Uterus (tissue), 3 donors: ENCODE measurements at regions not wholly inside any gene's neighbourhood (a gene's known extent, or its start where the extent isn't known, plus 50 kb on each side); places are given as distances from the start of the nearest gene placed in this dataset.

Experiments
- DNase-seq, 2 donors: peaks; one replicate each; pipeline ENCODE4 v3.0.0-alpha.2; 2019 to 2020
- H3K27ac ChIP-seq, 2 donors: fragments of 200-600 bp; sonication (generic); 1 replicate in 1 of 2; 2 replicates in 1 of 2; pipeline ENCODE4 v1.5.1; 2016 to 2018
- H3K27me3 ChIP-seq, 2 donors: fragments of 200-600 bp; sonication (generic); one replicate each; pipeline ENCODE4 v1.5.1; 2018 to 2019; ENCODE audit warnings: control low read depth in 1 of 2
- H3K36me3 ChIP-seq, 2 donors: fragments of 200-600 bp; sonication (generic); one replicate each; pipeline ENCODE4 v1.5.1; 2019; ENCODE audit warnings: control low read depth in 1 of 2
- H3K4me1 ChIP-seq, 2 donors: fragments of 200-600 bp; sonication (generic); one replicate each; pipeline ENCODE4 v1.5.1; 2018 to 2019; ENCODE audit warnings: control low read depth in 1 of 2
- H3K4me3 ChIP-seq, 2 donors: fragments of 200-600 bp; sonication (generic); 1 replicate in 1 of 2; 2 replicates in 1 of 2; pipeline ENCODE4 v1.5.1; 2018 to 2019; ENCODE audit warnings: mild to moderate bottlenecking in 1 of 2
- H3K9me3 ChIP-seq, 2 donors: fragments of 200-600 bp; sonication (generic); one replicate each; pipeline ENCODE4 v1.5.1; 2019; ENCODE audit warnings: control low read depth in 1 of 2
- POLR2A ChIP-seq, 2 donors: fragments of 450-650 bp; IDR thresholded peaks; one replicate each; pipeline ENCODE4 v1.6.1; 2016; ENCODE audit warnings: antibody characterized with exemption in 2 of 2, mild to moderate bottlenecking in 1 of 2, moderate library complexity in 1 of 2
- intact Hi-C: fragments of 100-400 bp; cut with DNase I; formaldehyde crosslinking; loops from one replicate; pipeline ENCODE4 v1.15.1; 2023; ENCODE audit warnings: low total_unique reads
- TF ChIP-seq, protein P1 (sequence below), 4 experiments: fragments of 200-600 bp in 2 of 4; fragments of 450-650 bp in 2 of 4; sonication (generic) in 2 of 4; IDR thresholded peaks; one replicate each; pipeline ENCODE4 v1.5.1; 2016 to 2019; ENCODE audit warnings: antibody characterized with exemption in 4 of 4, mild to moderate bottlenecking in 2 of 4, moderate library complexity in 1 of 4
- donor health status: DM: yes; HTN: yes; CAD: no.

DNA sequence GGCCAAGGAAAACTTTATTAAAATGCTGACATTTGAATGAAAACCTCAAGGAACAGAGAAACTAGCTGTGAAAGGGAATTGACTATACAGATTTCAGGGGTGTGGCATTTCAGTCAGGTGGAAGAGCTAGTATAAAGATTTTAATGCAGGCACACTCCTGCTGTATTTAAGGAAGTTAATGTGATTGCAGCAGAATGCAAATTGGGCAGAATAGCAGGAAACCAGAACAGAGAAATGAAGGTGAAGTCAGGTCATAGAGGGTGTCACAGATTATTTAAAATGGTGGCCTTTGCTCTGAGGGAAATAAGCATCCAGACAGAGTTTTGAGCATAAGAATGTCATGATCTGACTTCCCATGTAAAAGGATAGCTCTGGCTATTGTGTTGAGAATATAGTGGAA, 898.1 kb upstream of the WWC1 start:
- no peak for TF ChIP-seq POLR2A (IDR thresholded peaks at IDR 0.05)
- TF ChIP-seq, protein P1, sequence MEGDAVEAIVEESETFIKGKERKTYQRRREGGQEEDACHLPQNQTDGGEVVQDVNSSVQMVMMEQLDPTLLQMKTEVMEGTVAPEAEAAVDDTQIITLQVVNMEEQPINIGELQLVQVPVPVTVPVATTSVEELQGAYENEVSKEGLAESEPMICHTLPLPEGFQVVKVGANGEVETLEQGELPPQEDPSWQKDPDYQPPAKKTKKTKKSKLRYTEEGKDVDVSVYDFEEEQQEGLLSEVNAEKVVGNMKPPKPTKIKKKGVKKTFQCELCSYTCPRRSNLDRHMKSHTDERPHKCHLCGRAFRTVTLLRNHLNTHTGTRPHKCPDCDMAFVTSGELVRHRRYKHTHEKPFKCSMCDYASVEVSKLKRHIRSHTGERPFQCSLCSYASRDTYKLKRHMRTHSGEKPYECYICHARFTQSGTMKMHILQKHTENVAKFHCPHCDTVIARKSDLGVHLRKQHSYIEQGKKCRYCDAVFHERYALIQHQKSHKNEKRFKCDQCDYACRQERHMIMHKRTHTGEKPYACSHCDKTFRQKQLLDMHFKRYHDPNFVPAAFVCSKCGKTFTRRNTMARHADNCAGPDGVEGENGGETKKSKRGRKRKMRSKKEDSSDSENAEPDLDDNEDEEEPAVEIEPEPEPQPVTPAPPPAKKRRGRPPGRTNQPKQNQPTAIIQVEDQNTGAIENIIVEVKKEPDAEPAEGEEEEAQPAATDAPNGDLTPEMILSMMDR (IDR thresholded peaks at IDR 0.05): no peak
- H3K9me3 ChIP-seq: no peaks in the 10 kb centered on the region
- intact Hi-C loops: no loop called here
- no peaks in the 10 kb centered on the region for H3K36me3 ChIP-seq
- H3K27me3 ChIP-seq: no peaks in the 10 kb centered on the region
- no peak overlapping the region for H3K27ac ChIP-seq
- no peaks in the 10 kb centered on the region for H3K4me1 ChIP-seq
- no peak for DNase-seq
- H3K4me3 ChIP-seq: no peak overlapping the region

DNA sequence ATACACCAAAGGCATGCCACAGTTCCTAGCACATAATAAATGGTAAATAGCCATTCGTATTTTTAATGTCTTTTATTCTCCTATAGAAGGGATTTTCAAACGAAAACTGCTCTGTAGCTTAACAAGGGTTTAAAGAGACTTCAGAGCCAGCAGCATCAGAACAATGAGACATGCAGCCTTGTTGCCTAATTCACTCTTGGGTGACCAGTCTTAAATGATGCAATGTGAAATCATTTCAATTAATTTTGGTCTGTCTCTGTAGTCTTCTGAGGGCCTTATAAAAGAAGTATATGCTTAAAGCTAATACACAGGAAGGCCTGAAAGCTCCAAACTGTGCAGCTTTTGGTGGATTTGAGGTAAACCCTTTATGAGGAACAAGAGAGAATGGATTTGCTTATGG, 888.8 kb upstream of the WWC1 start:
- Histone ChIP-seq H3K9me3 (no peaks in the 10 kb centered on the region), H3K27ac (no peak overlapping the region), H3K4me1 (no peaks in the 10 kb centered on the region), H3K27me3 (no peaks in the 10 kb centered on the region), H3K36me3 (no peaks in the 10 kb centered on the region), H3K4me3 (no peak overlapping the region)
- DNase-seq: no peak
- no peak for TF ChIP-seq POLR2A (IDR thresholded peaks at IDR 0.05)
- TF ChIP-seq, protein P1 (IDR thresholded peaks at IDR 0.05): no peak
- intact Hi-C loops: no loop called here

DNA sequence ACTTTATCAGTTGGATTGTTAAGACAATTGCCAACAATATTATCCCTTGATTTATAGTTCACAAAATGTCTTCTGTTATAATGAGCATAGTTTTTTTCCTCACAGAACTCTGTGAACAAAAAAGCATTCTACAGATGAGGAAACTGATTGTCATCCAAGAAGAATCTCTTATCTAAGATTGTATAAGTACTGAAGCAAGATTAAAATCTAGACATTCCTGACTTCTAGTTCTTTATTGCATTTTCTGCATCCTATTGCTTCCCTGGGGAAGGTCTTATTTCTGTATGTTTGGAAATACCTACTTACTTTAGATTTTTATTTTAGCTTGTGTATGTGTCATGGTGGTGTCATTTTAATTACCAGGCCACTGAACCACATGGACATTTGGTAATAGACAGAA, 884.9 kb upstream of the WWC1 start:
- Histone ChIP-seq H3K27ac (no peak overlapping the region), H3K9me3 (no peaks in the 10 kb centered on the region), H3K27me3 (no peaks in the 10 kb centered on the region), H3K36me3 (no peaks in the 10 kb centered on the region), H3K4me3 (no peak overlapping the region), H3K4me1 (no peaks in the 10 kb centered on the region)
- intact Hi-C loops: no loop called here
- DNase-seq: no peak
- TF ChIP-seq, protein P1 (IDR thresholded peaks at IDR 0.05): no peak
- no peak for TF ChIP-seq POLR2A (IDR thresholded peaks at IDR 0.05)

DNA sequence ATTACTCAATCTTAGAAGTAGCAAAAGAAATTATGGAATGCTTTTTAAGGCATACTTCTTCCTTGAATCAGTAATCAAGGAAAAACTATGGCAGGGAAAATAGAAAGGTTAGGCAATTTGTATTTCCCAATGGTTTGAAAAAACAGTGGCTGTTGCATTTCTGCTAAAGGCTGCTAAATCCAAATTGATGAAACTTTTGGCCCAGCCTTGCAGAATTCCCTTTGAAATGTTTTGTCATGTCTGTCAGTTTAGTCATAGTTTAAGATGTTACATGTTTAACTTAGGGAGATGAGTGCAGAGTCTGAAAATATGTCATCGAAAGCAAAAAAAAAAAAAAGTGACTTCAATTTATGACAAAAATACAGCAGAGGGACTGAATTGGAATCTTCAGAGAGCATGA, 878.9 kb upstream of the WWC1 start:
- Histone ChIP-seq H3K27ac (no peak overlapping the region), H3K36me3 (no peaks in the 10 kb centered on the region), H3K9me3 (no peaks in the 10 kb centered on the region), H3K27me3 (no peaks in the 10 kb centered on the region), H3K4me3 (no peak overlapping the region), H3K4me1 (no peaks in the 10 kb centered on the region)
- intact Hi-C loops: no loop called here
- DNase-seq: no peak
- TF ChIP-seq POLR2A (IDR thresholded peaks at IDR 0.05): no peak
- TF ChIP-seq, protein P1 (IDR thresholded peaks at IDR 0.05): no peak

DNA sequence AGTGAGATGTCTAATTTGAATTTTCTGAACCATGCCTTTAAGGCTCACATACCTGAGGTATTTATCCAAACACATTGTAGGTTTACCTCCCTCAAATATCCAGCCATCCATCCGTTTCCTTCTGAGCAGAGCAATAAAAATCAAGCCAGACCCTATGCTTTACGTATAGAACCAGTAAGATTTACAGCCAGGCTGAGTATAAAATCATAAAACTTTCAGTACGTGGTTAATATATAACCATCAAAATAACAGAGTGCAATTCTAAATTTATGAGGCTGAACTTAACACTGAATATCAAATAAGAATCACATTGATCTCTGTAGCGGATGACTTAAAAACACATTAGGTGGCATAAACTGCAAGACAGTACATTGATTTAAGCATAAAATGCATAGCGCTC, 877.9 kb upstream of the WWC1 start:
- no peaks in the 10 kb centered on the region for H3K36me3 ChIP-seq
- no peak overlapping the region for H3K27ac ChIP-seq
- no peaks in the 10 kb centered on the region for H3K9me3 ChIP-seq
- no peak overlapping the region for H3K4me3 ChIP-seq
- no peaks in the 10 kb centered on the region for H3K4me1 ChIP-seq
- intact Hi-C loops: no loop called here
- TF ChIP-seq, protein P1 (IDR thresholded peaks at IDR 0.05): no peak
- TF ChIP-seq POLR2A (IDR thresholded peaks at IDR 0.05): no peak
- no peaks in the 10 kb centered on the region for H3K27me3 ChIP-seq
- DNase-seq: no peak
